ENCODE measurements at regions not wholly inside any gene's neighbourhood (a gene's known extent, or its start where the extent isn't known, plus 50 kb on each side); places are given as distances from the start of the nearest gene placed in this dataset.

- TF ChIP-seq, protein P1, sequence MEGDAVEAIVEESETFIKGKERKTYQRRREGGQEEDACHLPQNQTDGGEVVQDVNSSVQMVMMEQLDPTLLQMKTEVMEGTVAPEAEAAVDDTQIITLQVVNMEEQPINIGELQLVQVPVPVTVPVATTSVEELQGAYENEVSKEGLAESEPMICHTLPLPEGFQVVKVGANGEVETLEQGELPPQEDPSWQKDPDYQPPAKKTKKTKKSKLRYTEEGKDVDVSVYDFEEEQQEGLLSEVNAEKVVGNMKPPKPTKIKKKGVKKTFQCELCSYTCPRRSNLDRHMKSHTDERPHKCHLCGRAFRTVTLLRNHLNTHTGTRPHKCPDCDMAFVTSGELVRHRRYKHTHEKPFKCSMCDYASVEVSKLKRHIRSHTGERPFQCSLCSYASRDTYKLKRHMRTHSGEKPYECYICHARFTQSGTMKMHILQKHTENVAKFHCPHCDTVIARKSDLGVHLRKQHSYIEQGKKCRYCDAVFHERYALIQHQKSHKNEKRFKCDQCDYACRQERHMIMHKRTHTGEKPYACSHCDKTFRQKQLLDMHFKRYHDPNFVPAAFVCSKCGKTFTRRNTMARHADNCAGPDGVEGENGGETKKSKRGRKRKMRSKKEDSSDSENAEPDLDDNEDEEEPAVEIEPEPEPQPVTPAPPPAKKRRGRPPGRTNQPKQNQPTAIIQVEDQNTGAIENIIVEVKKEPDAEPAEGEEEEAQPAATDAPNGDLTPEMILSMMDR (IDR thresholded peaks at IDR 0.05), result no peak
- TF ChIP-seq POLR2A (IDR thresholded peaks at IDR 0.05), result no peak
Measured at GRCh38 chr3:10594915-10595314, 89.5 kb upstream of the ATP2B2 start.
